ENCODE measurements at regions not wholly inside any gene's neighbourhood (a gene's known extent, or its start where the extent isn't known, plus 50 kb on each side); places are given as distances from the start of the nearest gene placed in this dataset.
A peak's percentile ranks its signal among the peaks of the same experiment; 100 is the strongest.

GRCh38 chr14:49446801-49447200, 139.4 kb downstream of the RPS29 start:
- TF ChIP-seq CTCF (conservative IDR thresholded peaks at IDR 0.05; ENCODE audit: control insufficient read depth, insufficient read depth, low read depth, low read length) = no peak
- no peak overlapping the region for H3K4me3 ChIP-seq (ENCODE audit: control insufficient read depth, low read depth, low read length)
- no peak for DNase-seq (ENCODE audit: low read depth)

GRCh38 chr14:49438256-49438770, 147.9 kb downstream of the RPS29 start:
- no peak for TF ChIP-seq CTCF (conservative IDR thresholded peaks at IDR 0.05; ENCODE audit: control insufficient read depth, insufficient read depth, low read depth, low read length)
- no peak overlapping the region for H3K4me3 ChIP-seq (ENCODE audit: control insufficient read depth, low read depth, low read length)
- DNase-seq (ENCODE audit: low read depth) = no peak

- DNase-seq (ENCODE audit: low read depth) = no peak
Observed at GRCh38 chr14:49428076-49428475, 158.1 kb downstream of the RPS29 start.

GRCh38 chr14:49427117-49427516, 159.1 kb downstream of the RPS29 start:
- H3K4me3 ChIP-seq (ENCODE audit: control insufficient read depth, low read depth, low read length) = no peak overlapping the region
- no peak for TF ChIP-seq CTCF (conservative IDR thresholded peaks at IDR 0.05; ENCODE audit: control insufficient read depth, insufficient read depth, low read depth, low read length)

More at GRCh38 chr14:49428076-49428475, 158.1 kb downstream of the RPS29 start:
- no peak overlapping the region for H3K4me3 ChIP-seq (ENCODE audit: control insufficient read depth, low read depth, low read length)
- no peak for TF ChIP-seq CTCF (conservative IDR thresholded peaks at IDR 0.05; ENCODE audit: control insufficient read depth, insufficient read depth, low read depth, low read length)

GRCh38 chr14:49425921-49426320, 160.3 kb downstream of the RPS29 start:
- H3K4me3 ChIP-seq (ENCODE audit: control insufficient read depth, low read depth, low read length) = no peak overlapping the region
- TF ChIP-seq CTCF (conservative IDR thresholded peaks at IDR 0.05; ENCODE audit: control insufficient read depth, insufficient read depth, low read depth, low read length) = no peak
- DNase-seq (ENCODE audit: low read depth) = no peak

More at GRCh38 chr14:49427117-49427516, 159.1 kb downstream of the RPS29 start:
- DNase-seq (ENCODE audit: low read depth) = no peak

GRCh38 chr14:49424436-49425331, 161.5 kb downstream of the RPS29 start:
- H3K4me3 ChIP-seq (ENCODE audit: control insufficient read depth, low read depth, low read length) = no peak overlapping the region
- no peak for TF ChIP-seq CTCF (conservative IDR thresholded peaks at IDR 0.05; ENCODE audit: control insufficient read depth, insufficient read depth, low read depth, low read length)
- peak; percentile 78 for DNase-seq (ENCODE audit: low read depth)
